GM12892 (cell line): ENCODE measurements at regions not wholly inside any gene's neighbourhood (a gene's known extent, or its start where the extent isn't known, plus 50 kb on each side); places are given as distances from the start of the nearest gene placed in this dataset.

Experiments used
- POLR2A ChIP-seq: IDR thresholded peaks from 2 replicates; pipeline ENCODE4 v1.6.1; 2011; ENCODE audit warnings: low read depth, low read length, control low read depth
- POLR2AphosphoS5 ChIP-seq: IDR thresholded peaks from 2 replicates; pipeline ENCODE4 v1.6.1; 2011; ENCODE audit warnings: low read depth, low read length, control low read depth

GRCh38 chr7:69196593-69196992, 401.7 kb upstream of the AUTS2 start:
- no peak for TF ChIP-seq POLR2A
- no peak for TF ChIP-seq POLR2AphosphoS5
